Stimulated activated memory B cell treated with anti-CD40 and anti-IgM and Interleukin-4, amounts not matched to agents 10 μg/mL and 1 μg/mL and 100 μg/mL, for 72 hours (primary cell): ENCODE measurements at regions not wholly inside any gene's neighbourhood (a gene's known extent, or its start where the extent isn't known, plus 50 kb on each side); places are given as distances from the start of the nearest gene placed in this dataset.

Experiments
- ATAC-seq: fragments of 150-1000 bp; cut with Tn5 transposase; 2 replicates; pipeline ENCODE4 v1.10.0; 2021
- H3K27ac Mint-ChIP-seq: one replicate; pipeline ENCODE4 v1.8.0; 2022; ENCODE audit warnings: mild to moderate bottlenecking, mixed read lengths
- H3K27me3 Mint-ChIP-seq: one replicate; pipeline ENCODE4 v1.8.0; 2022; ENCODE audit warnings: mixed read lengths
- H3K36me3 Mint-ChIP-seq: one replicate; pipeline ENCODE4 v1.8.0; 2022; ENCODE audit warnings: mixed read lengths
- H3K4me1 Mint-ChIP-seq: one replicate; pipeline ENCODE4 v1.8.0; 2022; ENCODE audit warnings: mixed read lengths
- H3K4me3 Mint-ChIP-seq: one replicate; pipeline ENCODE4 v1.8.0; 2022; ENCODE audit warnings: mild to moderate bottlenecking, moderate library complexity, mixed read lengths
- H3K9me3 Mint-ChIP-seq: one replicate; pipeline ENCODE4 v1.8.0; 2022; ENCODE audit warnings: mixed read lengths

DNA sequence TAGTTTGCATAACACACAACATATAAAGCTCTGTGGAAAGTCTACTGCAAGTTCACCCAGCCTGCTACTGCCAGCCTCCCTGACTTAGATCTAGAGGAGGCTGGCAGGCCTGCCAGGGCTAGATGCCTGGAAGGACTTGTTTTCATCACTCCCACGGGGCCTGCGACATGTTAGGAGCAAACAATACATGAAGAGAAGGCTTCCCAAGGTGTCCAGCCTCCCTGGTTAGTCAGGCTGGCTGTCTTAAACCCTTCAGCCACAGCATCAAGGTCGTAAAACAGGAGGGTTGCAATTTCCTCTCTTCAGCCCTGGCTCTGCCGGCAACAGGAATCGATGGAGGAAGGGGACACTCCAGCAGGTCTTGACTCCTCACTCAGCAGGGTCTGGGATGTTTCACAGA is 104.5 kb downstream of the NGF start:
- peaks cover 6% of the 10 kb centered on the region for H3K27me3 Mint-ChIP-seq
- H3K4me1 Mint-ChIP-seq = no peaks in the 10 kb centered on the region
- no peak overlapping the region for H3K4me3 Mint-ChIP-seq
- no peaks in the 10 kb centered on the region for H3K9me3 Mint-ChIP-seq
- no peaks in the 10 kb centered on the region for H3K36me3 Mint-ChIP-seq
- no peak for ATAC-seq
- no peak overlapping the region for H3K27ac Mint-ChIP-seq

GRCh38 chr1:115230281-115230680 is 107.8 kb downstream of the NGF start:
- H3K4me3 Mint-ChIP-seq = no peak overlapping the region
- ATAC-seq = no peak
- H3K27ac Mint-ChIP-seq = no peak overlapping the region
- no peaks in the 10 kb centered on the region for H3K27me3 Mint-ChIP-seq
- no peaks in the 10 kb centered on the region for H3K36me3 Mint-ChIP-seq
- no peaks in the 10 kb centered on the region for H3K9me3 Mint-ChIP-seq
- no peaks in the 10 kb centered on the region for H3K4me1 Mint-ChIP-seq

DNA sequence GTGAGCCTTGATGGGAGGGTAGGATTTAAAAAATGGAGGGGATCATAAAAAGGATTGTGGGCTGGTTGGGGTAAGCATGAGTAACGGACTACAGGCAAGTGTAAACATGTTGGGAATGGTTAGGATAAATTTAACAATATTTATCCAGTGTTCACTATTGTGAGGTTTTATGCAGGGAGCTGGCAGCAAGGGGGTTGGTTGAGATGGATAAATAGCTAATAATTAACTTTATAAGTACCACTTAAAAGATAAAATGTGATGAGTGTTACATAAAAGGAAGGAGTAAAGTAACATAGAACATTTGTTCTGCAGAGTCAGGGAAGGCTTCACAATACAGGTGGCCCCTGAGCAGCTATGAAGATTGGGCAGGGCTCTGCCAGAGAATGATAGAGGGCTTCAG is 109.0 kb downstream of the NGF start:
- Mint-ChIP-seq H3K4me1 (no peaks in the 10 kb centered on the region), H3K9me3 (no peaks in the 10 kb centered on the region), H3K27ac (no peak overlapping the region), H3K4me3 (no peak overlapping the region), H3K36me3 (no peaks in the 10 kb centered on the region), H3K27me3 (no peaks in the 10 kb centered on the region)
- no peak for ATAC-seq

GRCh38 chr1:115228191-115228590 is 109.9 kb downstream of the NGF start:
- Mint-ChIP-seq H3K27me3 (no peaks in the 10 kb centered on the region), H3K9me3 (no peaks in the 10 kb centered on the region), H3K36me3 (no peaks in the 10 kb centered on the region), H3K4me1 (no peaks in the 10 kb centered on the region), H3K27ac (no peak overlapping the region), H3K4me3 (no peak overlapping the region)
- ATAC-seq = no peak

DNA sequence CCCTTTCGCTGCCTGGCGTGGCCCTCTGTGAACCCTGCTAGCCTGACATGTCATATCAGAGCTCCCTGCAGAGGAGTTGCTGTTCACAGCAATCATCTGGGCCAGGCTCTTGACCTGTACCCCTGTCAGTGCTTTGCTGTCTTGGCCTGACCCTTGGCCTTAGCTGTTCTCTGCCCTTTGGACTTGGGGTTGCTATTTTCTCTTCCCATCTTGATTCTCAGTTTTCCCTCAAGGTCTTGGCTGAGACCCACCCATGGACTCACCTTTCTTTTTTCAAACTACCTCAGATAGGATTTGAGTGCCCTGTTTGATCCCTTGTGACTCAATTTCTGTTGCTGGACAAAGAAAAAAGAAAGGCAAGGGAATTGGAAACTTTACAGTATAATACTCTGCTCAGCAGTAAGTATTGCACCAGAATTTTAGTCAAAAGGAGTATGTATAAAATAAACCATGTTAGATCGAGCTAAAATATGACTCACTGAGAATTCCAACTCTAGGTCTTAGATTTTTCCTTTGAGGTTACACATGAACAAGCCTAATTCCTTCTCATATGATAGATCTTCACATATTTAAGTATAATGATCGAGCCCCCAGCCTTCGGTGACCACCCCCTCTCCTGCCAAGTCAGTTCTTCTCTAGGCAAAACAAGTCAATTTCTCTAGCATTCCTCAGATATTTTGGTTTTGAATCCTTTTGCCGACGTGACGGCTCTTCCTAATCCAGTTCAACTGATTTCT is 110.5 kb downstream of the NGF start:
- H3K27ac Mint-ChIP-seq = no peak overlapping the region
- H3K36me3 Mint-ChIP-seq = no peaks in the 10 kb centered on the region
- ATAC-seq = no peak
- no peaks in the 10 kb centered on the region for H3K27me3 Mint-ChIP-seq
- no peak overlapping the region for H3K4me3 Mint-ChIP-seq
- H3K4me1 Mint-ChIP-seq = no peaks in the 10 kb centered on the region
- H3K9me3 Mint-ChIP-seq = no peaks in the 10 kb centered on the region

DNA sequence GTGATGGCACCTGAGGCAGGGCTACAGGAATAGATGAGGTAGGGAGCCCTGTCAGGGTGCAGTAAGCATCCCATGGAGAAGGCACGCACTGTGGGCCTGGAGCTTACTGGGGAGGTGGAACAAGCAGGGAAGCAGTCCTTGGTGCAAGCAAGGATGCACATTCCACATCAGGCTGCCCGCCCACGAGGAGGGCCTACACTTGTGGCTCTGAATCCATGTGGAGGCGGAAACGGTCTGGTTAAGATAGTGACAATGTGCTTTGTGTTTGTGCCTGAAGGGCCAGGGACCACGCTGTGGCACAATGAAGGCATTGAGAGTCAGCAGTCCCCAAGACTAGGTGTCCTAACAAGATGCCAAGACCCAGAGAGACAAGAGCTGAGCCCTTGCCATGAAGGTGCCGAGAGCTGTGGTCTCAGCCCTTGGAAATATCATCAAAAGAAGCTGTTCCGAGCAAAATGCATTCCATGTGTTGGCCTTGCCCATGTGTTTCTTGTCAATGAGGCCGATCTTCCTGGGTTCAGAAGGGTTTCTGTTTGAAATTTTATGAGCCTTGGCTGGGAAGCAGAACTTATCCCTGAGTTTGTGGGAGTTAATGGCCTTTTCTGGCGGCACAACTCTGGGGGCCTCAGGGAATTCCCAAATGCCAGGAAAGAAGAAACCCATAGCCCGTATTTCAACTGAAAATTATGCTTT is 111.9 kb downstream of the NGF start:
- Mint-ChIP-seq H3K9me3 (no peaks in the 10 kb centered on the region), H3K27ac (no peak overlapping the region), H3K4me1 (no peaks in the 10 kb centered on the region), H3K4me3 (no peak overlapping the region), H3K36me3 (no peaks in the 10 kb centered on the region), H3K27me3 (no peaks in the 10 kb centered on the region)
- no peak for ATAC-seq

DNA sequence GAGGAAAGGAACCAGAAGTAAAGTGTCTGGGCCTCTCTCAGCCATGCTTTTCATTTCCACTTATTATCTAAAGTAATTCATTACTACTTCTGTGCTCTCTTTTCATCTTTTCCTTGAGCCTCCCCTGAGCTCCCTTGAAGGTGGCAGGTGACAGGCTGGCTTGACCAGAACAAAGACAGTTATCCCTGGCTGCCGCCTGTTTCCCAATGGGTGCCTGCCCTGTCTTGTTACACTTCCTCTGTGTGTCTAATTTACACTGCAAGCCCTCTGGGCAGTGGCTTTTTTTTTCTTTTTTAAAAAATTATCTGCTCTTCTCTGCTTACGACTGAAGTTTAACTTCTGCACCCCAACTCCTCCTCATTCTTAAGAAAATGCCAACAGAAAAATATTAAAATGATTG is 113.4 kb downstream of the NGF start:
- no peak overlapping the region for H3K4me3 Mint-ChIP-seq
- no peak for ATAC-seq
- no peaks in the 10 kb centered on the region for H3K4me1 Mint-ChIP-seq
- no peaks in the 10 kb centered on the region for H3K9me3 Mint-ChIP-seq
- no peak overlapping the region for H3K27ac Mint-ChIP-seq
- H3K27me3 Mint-ChIP-seq = no peaks in the 10 kb centered on the region
- H3K36me3 Mint-ChIP-seq = no peaks in the 10 kb centered on the region

GRCh38 chr1:115222616-115223402 is 115.2 kb downstream of the NGF start:
- H3K9me3 Mint-ChIP-seq = no peaks in the 10 kb centered on the region
- no peak overlapping the region for H3K4me3 Mint-ChIP-seq
- H3K27ac Mint-ChIP-seq = no peak overlapping the region

GRCh38 chr1:115220340-115221270 is 117.4 kb downstream of the NGF start:
- peaks cover 8% of the 10 kb centered on the region for H3K27me3 Mint-ChIP-seq
- no peaks in the 10 kb centered on the region for H3K4me1 Mint-ChIP-seq
- no peaks in the 10 kb centered on the region for H3K36me3 Mint-ChIP-seq
- no peak overlapping the region for H3K27ac Mint-ChIP-seq
- H3K4me3 Mint-ChIP-seq = no peak overlapping the region
- H3K9me3 Mint-ChIP-seq = no peaks in the 10 kb centered on the region
- ATAC-seq = no peak

More at GRCh38 chr1:115222616-115223402, 115.2 kb downstream of the NGF start:
- no peak for ATAC-seq
- no peaks in the 10 kb centered on the region for H3K4me1 Mint-ChIP-seq
- no peaks in the 10 kb centered on the region for H3K36me3 Mint-ChIP-seq
- no peaks in the 10 kb centered on the region for H3K27me3 Mint-ChIP-seq

- H3K27me3 Mint-ChIP-seq = peaks cover 8% of the 10 kb centered on the region
- no peaks in the 10 kb centered on the region for H3K36me3 Mint-ChIP-seq
- no peak for ATAC-seq
- H3K27ac Mint-ChIP-seq = no peak overlapping the region
- H3K4me3 Mint-ChIP-seq = no peak overlapping the region
- no peaks in the 10 kb centered on the region for H3K4me1 Mint-ChIP-seq
- H3K9me3 Mint-ChIP-seq = no peaks in the 10 kb centered on the region
These were observed 118.1 kb downstream of the NGF start for GRCh38 chr1:115219927-115220326.

- no peak overlapping the region for H3K4me3 Mint-ChIP-seq
- no peaks in the 10 kb centered on the region for H3K36me3 Mint-ChIP-seq
These were observed 119.3 kb downstream of the NGF start for GRCh38 chr1:115218699-115219098.

GRCh38 chr1:115218034-115218405 is 120.0 kb downstream of the NGF start:
- no peak overlapping the region for H3K4me3 Mint-ChIP-seq
- peaks cover 8% of the 10 kb centered on the region for H3K27me3 Mint-ChIP-seq
- H3K9me3 Mint-ChIP-seq = no peaks in the 10 kb centered on the region
- H3K4me1 Mint-ChIP-seq = no peaks in the 10 kb centered on the region
- H3K27ac Mint-ChIP-seq = no peak overlapping the region
- no peaks in the 10 kb centered on the region for H3K36me3 Mint-ChIP-seq
- ATAC-seq = no peak

More at GRCh38 chr1:115218699-115219098, 119.3 kb downstream of the NGF start:
- Mint-ChIP-seq H3K27me3 (peaks cover 8% of the 10 kb centered on the region), H3K27ac (no peak overlapping the region), H3K9me3 (no peaks in the 10 kb centered on the region), H3K4me1 (no peaks in the 10 kb centered on the region)
- no peak for ATAC-seq

DNA sequence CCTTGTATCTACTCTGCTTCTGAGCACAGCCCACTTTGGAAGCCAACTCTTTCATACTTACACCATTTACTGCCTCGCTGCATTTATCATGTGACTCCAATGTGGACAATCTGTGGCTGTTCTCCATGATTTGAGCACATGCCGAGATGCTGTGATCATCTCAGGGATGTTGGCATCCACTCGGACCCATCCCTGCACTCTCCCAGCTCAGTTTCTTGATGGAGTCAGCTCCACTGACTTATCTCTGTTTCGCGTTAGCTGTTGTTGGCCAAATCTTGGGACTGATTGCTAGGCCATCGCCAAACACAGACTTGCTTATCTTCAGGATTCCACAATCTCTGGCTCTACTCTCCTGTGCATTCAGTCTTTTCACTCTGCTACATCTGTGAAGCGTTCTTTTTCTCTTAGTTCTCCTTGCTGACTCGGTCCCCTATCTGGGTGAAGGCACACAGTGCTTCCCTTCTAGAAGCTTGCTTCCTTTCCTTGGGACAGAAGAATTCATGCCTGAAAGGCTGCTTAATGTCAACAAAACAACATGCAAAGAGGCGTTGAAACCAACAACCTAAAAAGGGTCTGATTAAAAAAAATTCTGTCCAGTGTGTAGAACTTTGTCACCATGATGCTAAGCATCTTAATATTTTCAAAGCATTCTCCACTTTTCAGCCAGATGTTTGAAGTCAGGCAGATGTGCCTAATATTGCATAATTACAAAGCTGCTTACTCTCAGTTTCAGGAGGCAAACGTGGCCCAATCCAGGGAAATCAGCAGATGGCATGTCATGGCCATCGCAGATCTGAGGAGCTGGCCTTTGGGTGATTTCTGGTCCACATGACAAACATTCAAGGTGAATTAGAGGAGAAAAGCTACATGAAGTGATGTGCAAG is 120.7 kb downstream of the NGF start:
- no peak for ATAC-seq
- no peaks in the 10 kb centered on the region for H3K36me3 Mint-ChIP-seq
- H3K9me3 Mint-ChIP-seq = no peaks in the 10 kb centered on the region
- no peaks in the 10 kb centered on the region for H3K4me1 Mint-ChIP-seq
- H3K27me3 Mint-ChIP-seq = peaks cover 8% of the 10 kb centered on the region
- no peak overlapping the region for H3K4me3 Mint-ChIP-seq
- no peak overlapping the region for H3K27ac Mint-ChIP-seq
